GOT3 (cell line): ENCODE measurements at regions not wholly inside any gene's neighbourhood (a gene's known extent, or its start where the extent isn't known, plus 50 kb on each side); places are given as distances from the start of the nearest gene placed in this dataset.
"Not testable (repeated sequence)": the region's sequence is repeated elsewhere in the genome, so short reads cannot be mapped to it uniquely, and the experiment has no call there.

Experiments
- DNase-seq: peaks from one replicate; lab custom pipeline; 2025; ENCODE audit warnings: mixed read lengths; lab: John Stamatoyannopoulos, UW

DNA sequence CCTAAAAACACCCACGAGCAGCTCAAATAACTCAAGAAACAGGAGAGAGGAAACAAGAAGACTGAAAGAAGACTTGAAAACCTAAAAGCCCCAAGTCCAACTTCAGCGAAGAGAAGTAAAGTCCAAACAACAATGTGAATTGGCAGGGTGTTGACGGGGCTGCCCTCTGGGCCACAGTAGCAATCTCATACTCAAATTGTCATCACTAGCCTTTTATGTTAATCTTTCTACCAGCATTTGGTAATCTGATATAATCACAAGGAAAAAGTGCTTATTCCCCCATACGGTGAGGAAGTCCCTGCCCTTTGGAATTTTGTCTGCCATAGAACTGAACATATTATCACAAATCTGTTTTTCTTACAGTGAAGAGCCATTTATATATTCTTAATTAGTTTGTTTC lies 51.5 kb upstream of the IFNE start:
- DNase-seq: no peak

- no peak for DNase-seq
These were observed 53.3 kb upstream of the IFNE start for GRCh38 chr9:21535396-21535795.

DNA sequence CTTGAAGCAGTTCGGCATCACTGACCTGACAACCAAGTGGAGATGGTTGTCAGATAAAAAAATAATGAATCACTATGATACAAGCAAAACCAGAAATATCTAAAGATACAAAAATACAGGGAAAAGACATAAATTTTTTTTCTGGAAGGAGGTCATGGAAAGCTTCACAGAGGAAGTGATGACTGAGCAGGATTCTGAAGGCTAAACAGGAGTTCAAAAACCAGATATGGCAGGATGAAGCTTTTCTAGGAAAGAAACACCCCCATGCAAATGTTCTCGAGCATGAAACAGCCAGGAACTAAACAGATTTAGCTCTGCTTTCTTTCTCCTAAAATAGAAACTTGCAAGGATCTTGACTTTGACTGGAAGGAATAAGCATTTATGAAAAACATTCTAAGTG lies 60.7 kb upstream of the IFNE start:
- DNase-seq: no peak

DNA sequence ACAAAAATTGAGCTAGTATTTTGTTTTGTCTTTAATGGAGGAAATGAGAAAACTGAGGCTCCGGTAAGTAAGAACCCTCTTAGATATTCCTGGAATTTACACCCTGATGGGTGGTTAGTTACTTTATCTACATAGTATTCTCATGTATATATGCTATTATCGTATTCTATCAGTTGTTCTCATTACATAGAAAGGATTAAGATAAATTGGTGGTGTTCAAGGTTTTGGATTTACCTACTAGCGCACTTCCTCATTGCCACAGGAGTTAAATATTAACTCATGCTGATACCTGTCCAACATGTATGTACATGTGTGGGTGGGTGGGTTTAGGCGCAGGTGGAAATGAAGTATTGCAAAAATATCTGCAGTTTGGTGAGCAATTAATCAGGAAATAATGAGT lies 61.1 kb upstream of the IFNE start:
- no peak for DNase-seq

GRCh38 chr9:21543816-21544215 lies 61.7 kb upstream of the IFNE start:
- not testable (repeated sequence) for DNase-seq

GRCh38 chr9:21546949-21547348 lies 64.8 kb upstream of the IFNE start:
- DNase-seq: no peak

- no peak for DNase-seq
These were observed 67.2 kb upstream of the IFNE start for GRCh38 chr9:21549251-21549765.

DNA sequence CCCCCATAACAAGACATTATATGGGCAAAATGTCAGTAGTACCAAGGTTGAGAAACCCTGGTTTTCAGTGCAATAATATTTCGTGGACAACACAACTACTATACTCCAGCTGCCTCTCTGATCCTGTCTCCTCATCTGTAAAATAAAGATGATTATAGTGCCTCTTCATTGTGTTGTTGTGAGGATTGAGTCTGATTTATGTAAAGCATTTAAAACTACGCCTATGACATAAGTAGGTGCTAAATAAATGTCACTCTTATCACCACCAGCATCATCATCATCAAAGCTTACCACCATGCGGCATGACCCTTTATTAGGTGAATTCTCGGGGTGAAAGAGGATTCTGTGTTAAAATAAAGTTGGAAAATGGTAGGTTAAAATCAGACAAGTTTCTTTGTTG lies 67.8 kb upstream of the IFNE start:
- DNase-seq: no peak

- DNase-seq: no peak
These were observed 68.3 kb upstream of the IFNE start for GRCh38 chr9:21550392-21550791.

- DNase-seq: no peak
These were observed 69.3 kb upstream of the IFNE start for GRCh38 chr9:21551401-21551800.

DNA sequence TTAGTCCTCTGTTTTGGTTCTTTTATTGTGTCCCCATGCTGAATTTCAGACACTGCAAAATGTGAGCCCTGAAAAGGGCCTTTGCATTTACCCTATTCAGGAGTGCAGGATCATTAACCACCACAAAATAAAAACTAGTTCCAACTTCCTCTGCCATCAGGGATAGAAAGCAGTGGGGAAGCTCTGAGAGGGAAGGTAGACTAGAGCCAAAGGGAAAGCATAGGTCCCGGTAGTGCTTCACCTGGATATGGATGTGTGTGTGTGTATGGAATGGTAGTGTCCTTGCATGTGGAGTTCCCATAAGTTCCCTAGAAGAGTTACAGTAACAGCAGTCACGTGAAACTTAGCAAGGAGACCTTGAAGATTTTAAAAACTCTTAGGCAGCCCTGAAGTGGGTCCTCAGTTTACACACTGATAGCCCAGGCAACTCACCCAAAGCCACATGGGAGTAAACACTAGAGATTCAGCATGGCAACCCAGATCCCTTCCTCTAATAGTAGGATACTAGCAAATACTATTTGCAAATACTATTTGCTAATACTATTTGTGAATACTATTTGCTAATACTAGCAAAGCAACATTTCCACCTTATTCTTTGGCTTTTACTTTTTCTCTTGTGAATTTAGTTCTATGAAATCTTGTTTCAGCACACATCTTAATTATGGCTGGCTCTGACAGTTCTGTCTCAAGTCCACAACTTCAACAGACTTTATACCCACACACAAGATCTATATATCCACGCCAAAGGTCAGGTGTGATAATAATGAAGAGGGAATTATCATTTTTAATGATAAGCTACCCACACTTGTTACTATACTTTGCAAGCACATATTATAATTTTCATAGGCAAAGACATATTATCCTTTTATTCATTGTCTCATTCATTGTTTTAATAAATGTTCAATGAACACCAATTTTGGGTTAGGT lies 70.4 kb upstream of the IFNE start:
- DNase-seq: no peak

DNA sequence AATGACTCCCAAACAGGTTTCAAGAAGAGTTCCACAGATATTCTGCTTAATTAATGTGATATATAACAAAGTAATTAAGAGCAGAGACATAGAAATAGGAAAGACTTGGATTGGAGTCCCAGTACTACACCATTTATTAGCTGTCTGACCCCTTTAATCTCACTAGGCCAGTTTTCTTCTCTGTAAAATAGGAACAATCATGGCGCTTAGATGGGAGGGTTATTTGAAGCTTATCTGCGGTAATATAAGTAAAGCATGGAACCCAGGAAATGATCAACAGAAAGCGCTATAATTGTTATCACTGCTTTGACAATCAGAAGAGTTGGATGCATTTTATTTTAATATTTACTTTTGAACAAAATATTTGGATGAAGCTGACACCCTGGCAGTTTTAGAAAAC lies 71.3 kb upstream of the IFNE start:
- DNase-seq: no peak

DNA sequence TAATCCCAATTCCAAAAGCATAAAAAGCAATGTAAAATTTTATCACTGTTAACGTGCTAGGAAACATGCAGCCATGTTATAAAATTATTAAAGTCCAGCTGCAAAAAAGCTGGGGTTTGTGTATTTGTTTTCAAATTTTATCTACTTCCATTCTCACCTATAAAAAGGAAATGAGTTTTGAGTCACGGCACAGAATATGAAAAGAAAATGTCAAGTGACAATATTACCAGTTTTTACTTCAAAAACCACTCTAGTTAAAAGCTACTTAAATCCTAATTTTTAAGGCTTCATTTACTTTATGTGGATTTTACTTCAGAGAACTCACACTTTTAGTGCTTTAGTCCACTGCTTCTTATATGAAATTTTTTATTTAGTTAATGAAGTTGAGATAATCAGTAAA lies 72.7 kb upstream of the IFNE start:
- no peak for DNase-seq

- no peak for DNase-seq
These were observed 73.8 kb upstream of the IFNE start for GRCh38 chr9:21555911-21556310.

DNA sequence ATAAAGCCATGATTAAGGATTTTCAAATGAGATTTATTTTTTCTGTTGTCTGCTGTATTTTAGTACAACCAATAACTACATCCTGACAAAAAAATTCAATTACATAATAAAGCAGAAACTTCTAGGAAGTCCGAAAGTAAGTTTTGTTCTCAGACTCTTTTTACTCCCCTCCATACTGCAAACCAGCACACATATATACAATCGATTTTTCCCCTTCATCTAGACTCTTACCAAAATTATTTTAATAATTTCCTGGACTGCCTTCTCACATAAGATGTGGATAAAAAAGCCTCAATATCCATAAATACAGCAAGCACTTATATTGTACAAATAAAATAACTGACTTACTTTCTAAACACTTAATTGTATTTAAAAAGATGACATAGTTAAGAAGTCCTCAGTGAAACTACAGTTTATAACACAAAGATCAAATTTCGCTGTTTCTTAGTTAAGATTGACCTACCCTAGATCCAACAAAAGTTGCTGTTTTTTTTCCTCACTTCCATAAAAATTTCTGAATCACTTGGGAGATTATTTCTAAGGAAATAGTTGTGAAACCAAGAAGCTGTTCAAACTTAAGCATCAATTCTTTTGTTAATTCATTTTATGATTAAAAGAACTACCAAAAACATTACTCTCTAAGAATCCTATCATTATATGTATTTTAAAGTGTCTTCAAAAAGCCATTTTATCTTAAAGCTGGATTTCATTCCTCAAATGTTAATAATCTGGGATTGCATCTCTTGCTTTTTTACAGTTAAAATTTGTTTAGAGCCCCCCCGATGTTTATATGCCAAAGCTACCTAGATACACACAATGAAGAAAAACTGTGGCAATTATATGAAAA lies 74.7 kb upstream of the IFNE start:
- DNase-seq: no peak

- DNase-seq: no peak
These were observed 75.3 kb upstream of the IFNE start for GRCh38 chr9:21557428-21557768.

GRCh38 chr9:21558079-21558478 lies 76.0 kb upstream of the IFNE start:
- no peak for DNase-seq

- no peak for DNase-seq
These were observed 76.7 kb upstream of the IFNE start for GRCh38 chr9:21558615-21559401.

DNA sequence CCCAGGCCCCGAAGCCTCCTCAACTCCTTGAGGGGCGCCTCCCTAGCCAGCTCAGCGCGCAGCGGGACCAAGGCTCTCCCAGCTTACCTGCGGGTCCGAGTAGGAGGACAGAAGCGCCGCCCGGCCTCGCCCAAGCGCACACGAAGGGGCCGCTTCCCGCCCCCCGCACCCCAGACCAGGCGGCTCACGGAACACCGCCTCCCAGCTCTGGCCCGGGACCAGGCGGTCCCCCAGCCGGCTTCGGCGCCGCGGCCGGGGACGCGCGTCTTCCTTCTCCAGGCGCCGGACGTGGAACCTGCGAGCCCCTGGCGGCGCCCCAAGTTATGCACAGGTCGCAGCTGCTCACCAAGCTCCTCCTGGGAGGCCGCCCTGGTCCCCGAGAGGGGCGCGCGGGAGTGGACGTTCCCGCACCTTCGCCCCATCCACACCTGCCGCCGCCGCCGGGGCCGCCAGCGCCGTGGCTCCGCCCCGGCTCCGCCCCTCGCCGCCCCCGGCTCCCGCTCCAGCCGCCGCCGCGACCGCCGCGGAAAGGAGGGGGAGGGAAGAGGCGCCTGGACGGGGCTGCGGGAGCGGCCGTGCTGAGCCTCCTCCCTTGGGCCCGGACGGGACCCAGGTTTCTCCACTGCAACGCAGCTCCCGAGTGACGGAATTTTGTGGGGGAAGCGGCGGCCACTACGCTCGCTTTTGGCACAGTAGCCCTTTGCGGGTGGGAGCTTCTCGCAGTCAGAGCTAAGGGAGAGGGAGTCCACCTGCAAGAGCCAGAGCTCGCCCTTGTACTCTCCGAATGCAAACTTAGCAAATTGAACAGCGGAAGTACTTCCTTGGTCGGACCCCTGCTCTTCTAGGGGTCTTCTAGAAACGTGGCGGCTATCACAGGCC lies 77.5 kb upstream of the IFNE start:
- DNase-seq: no peak

GRCh38 chr9:21560281-21560745 lies 78.2 kb upstream of the IFNE start:
- no peak for DNase-seq

DNA sequence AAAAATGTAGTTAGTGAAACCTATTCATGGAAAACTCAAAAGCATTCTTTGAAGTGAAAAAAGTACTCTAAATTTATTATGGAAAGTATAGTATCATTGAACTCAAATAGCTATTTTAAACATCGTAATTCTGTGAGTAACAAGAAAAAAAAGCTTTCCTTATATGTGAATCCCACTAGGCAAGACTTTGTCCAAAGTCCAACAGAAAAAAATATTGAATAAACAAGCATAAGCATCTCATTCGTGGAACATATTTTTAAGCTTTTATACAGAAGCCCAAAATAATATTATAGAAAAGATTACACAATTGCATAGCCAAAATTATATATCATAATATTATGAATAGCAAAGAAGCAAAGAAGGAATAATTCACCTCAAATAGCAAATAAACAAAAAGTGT lies 79.4 kb upstream of the IFNE start:
- no peak for DNase-seq
